MM.1S (cell line): ENCODE measurements at regions not wholly inside any gene's neighbourhood (a gene's known extent, or its start where the extent isn't known, plus 50 kb on each side); places are given as distances from the start of the nearest gene placed in this dataset.
"Not testable (repeated sequence)": the region's sequence is repeated elsewhere in the genome, so short reads cannot be mapped to it uniquely, and the experiment has no call there.

Experiments used
- DNase-seq: peaks from one replicate; pipeline ENCODE4 v3.0.0-alpha.2; 2015
- H2AFZ ChIP-seq: fragments of 300-600 bp; sonication (generic); 2 replicates; pipeline ENCODE4 v1.6.0; 2016; ENCODE audit warnings: antibody characterized with exemption, low read length
- H3F3A ChIP-seq: fragments of 300-600 bp; sonication (generic); 2 replicates; pipeline ENCODE4 v1.6.1; 2016; ENCODE audit warnings: mild to moderate bottlenecking, antibody characterized with exemption, low read length, moderate library complexity, mixed read lengths; ENCODE audit not compliant: insufficient read depth
- H3K27ac ChIP-seq: fragments of 300-600 bp; sonication (generic); 2 replicates; pipeline ENCODE4 v1.5.1; 2016; ENCODE audit warnings: mild to moderate bottlenecking, low read length
- H3K27me3 ChIP-seq: fragments of 300-600 bp; sonication (generic); replicated peaks from 2 replicates; pipeline ENCODE4 v1.6.0; 2016; ENCODE audit warnings: low read length; ENCODE audit not compliant: insufficient read depth
- H3K36me3 ChIP-seq: fragments of 300-600 bp; sonication (generic); replicated peaks from 2 replicates; pipeline ENCODE4 v1.6.1; 2016; ENCODE audit warnings: mild to moderate bottlenecking, low read length, mixed read lengths; ENCODE audit not compliant: insufficient read depth
- H3K4me1 ChIP-seq: fragments of 300-600 bp; sonication (generic); 2 replicates; pipeline ENCODE4 v1.6.1; 2016; ENCODE audit warnings: low read length, mixed read lengths
- H3K4me2 ChIP-seq: fragments of 300-600 bp; sonication (generic); 2 replicates; pipeline ENCODE4 v1.6.0; 2016; ENCODE audit warnings: low read depth, low read length
- H3K4me3 ChIP-seq: fragments of 300-600 bp; sonication (generic); 2 replicates; pipeline ENCODE4 v1.5.1; 2016; ENCODE audit warnings: low read length, mixed read lengths
- H3K79me2 ChIP-seq: fragments of 300-600 bp; sonication (generic); 2 replicates; pipeline ENCODE4 v1.6.1; 2016; ENCODE audit warnings: mixed run types, low read length, mixed read lengths
- H3K9ac ChIP-seq: fragments of 300-600 bp; sonication (generic); 2 replicates; pipeline ENCODE4 v1.6.1; 2016; ENCODE audit warnings: low read length, mixed read lengths
- H3K9me2 ChIP-seq: fragments of 300-600 bp; sonication (generic); replicated peaks from 2 replicates; pipeline ENCODE4 v1.6.1; 2016; ENCODE audit warnings: mild to moderate bottlenecking, low read length, mixed read lengths; ENCODE audit not compliant: insufficient read depth
- H3K9me3 ChIP-seq: fragments of 300-600 bp; sonication (generic); replicated peaks from 2 replicates; pipeline ENCODE4 v1.6.1; 2016; ENCODE audit warnings: mild to moderate bottlenecking, low read length, mixed read lengths; ENCODE audit not compliant: insufficient read depth
- H4K20me1 ChIP-seq: fragments of 300-600 bp; sonication (generic); 2 replicates; pipeline ENCODE4 v1.6.1; 2016; ENCODE audit warnings: mild to moderate bottlenecking, low read length, moderate library complexity, mixed read lengths; ENCODE audit not compliant: insufficient read depth
- EZH2 ChIP-seq: fragments of 300-600 bp; sonication (generic); optimal IDR thresholded peaks from 2 replicates; pipeline ENCODE3; 2017; ENCODE audit warnings: low read depth, mild to moderate bottlenecking, antibody characterized with exemption, low read length, mixed read lengths
- EZH2phosphoT487 ChIP-seq: fragments of 300-600 bp; sonication (generic); IDR thresholded peaks from 2 replicates; pipeline ENCODE4 v1.6.1; 2018; ENCODE audit warnings: antibody characterized with exemption, low read length
- TF ChIP-seq, protein P1 (sequence below): fragments of 300-600 bp; sonication (generic); IDR thresholded peaks from 2 replicates; pipeline ENCODE4 v1.5.1; 2016; ENCODE audit warnings: antibody characterized with exemption, low read length, mixed read lengths

DNA sequence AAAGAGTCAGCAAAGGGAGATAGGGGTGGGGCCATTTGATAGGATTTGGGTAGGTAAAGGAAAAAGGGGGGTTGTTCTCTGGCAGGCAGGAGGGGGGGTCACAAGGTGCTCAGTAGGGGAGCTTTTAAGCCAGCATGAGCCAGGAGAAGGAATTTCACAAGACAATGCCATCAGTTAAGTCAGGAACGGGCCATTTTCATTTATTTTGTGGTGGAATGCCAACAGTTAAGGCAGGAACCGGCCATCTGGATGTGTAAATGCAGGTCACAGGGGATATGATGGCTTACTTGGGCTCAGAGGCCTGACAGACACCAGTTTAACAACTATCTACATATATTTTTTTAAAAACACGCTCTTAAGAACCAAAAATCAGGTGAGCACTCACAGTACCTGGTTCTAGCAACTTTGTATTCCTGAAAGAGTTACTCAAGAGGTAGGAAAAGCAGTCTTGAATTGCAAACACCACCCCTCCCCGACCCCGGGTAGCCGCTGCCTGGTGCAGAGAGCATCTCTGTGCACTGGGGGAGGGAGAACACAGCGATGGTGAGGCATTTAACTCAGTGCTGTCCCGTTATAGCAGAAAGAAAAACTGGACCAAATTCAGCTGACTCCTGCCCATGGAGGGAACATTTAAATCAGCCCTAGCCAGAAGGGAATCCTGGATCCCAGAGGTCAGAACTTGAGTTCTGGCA lies 414.5 kb upstream of the KLHL29 start:
- H3K27me3 ChIP-seq = no peaks in the 10 kb centered on the region
- no peaks in the 10 kb centered on the region for H4K20me1 ChIP-seq
- no peak for TF ChIP-seq EZH2phosphoT487
- no peak for TF ChIP-seq EZH2
- TF ChIP-seq, protein P1, sequence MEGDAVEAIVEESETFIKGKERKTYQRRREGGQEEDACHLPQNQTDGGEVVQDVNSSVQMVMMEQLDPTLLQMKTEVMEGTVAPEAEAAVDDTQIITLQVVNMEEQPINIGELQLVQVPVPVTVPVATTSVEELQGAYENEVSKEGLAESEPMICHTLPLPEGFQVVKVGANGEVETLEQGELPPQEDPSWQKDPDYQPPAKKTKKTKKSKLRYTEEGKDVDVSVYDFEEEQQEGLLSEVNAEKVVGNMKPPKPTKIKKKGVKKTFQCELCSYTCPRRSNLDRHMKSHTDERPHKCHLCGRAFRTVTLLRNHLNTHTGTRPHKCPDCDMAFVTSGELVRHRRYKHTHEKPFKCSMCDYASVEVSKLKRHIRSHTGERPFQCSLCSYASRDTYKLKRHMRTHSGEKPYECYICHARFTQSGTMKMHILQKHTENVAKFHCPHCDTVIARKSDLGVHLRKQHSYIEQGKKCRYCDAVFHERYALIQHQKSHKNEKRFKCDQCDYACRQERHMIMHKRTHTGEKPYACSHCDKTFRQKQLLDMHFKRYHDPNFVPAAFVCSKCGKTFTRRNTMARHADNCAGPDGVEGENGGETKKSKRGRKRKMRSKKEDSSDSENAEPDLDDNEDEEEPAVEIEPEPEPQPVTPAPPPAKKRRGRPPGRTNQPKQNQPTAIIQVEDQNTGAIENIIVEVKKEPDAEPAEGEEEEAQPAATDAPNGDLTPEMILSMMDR = no peak
- H3K4me2 ChIP-seq = no peak overlapping the region
- no peaks in the 10 kb centered on the region for H3K9me3 ChIP-seq
- no peak overlapping the region for H2AFZ ChIP-seq
- no peak overlapping the region for H3K4me3 ChIP-seq
- no peaks in the 10 kb centered on the region for H3K9me2 ChIP-seq
- H3K36me3 ChIP-seq = no peaks in the 10 kb centered on the region
- H3K4me1 ChIP-seq = no peaks in the 10 kb centered on the region
- H3K79me2 ChIP-seq = no peaks in the 10 kb centered on the region
- H3K9ac ChIP-seq = no peak overlapping the region
- H3F3A ChIP-seq = no peaks in the 10 kb centered on the region
- DNase-seq = no peak
- H3K27ac ChIP-seq = no peak overlapping the region

DNA sequence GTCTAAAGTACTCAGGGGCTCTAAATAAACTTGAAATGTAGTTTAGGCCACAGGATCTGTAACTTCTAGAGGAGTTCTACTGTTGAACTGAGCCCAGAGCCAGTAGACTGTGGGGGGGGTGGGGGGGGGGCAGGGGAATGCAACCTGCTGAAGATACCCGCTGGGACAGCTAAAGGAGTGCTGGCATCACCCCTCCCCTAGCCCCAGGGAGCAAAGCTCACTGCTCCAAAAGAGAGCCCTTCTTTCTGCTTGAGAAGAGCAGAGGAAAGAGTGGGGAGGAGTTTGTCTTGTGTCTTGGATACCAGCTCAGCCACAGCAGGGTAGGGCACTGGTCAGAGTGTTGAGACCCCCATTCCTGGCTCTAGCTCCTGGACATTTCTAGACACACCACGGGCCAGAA lies 414.0 kb upstream of the KLHL29 start:
- Histone ChIP-seq H3K9me3 (no peaks in the 10 kb centered on the region), H3K79me2 (no peaks in the 10 kb centered on the region), H3K27me3 (no peaks in the 10 kb centered on the region), H3K27ac (no peak overlapping the region), H2AFZ (no peak overlapping the region), H3F3A (no peaks in the 10 kb centered on the region), H3K9ac (no peak overlapping the region), H3K4me3 (no peak overlapping the region), H3K36me3 (no peaks in the 10 kb centered on the region), H3K4me2 (no peak overlapping the region), H3K4me1 (no peaks in the 10 kb centered on the region), H3K9me2 (no peaks in the 10 kb centered on the region), H4K20me1 (no peaks in the 10 kb centered on the region)
- no peak for DNase-seq
- no peak for TF ChIP-seq EZH2
- no peak for TF ChIP-seq EZH2phosphoT487
- TF ChIP-seq, protein P1 = no peak

DNA sequence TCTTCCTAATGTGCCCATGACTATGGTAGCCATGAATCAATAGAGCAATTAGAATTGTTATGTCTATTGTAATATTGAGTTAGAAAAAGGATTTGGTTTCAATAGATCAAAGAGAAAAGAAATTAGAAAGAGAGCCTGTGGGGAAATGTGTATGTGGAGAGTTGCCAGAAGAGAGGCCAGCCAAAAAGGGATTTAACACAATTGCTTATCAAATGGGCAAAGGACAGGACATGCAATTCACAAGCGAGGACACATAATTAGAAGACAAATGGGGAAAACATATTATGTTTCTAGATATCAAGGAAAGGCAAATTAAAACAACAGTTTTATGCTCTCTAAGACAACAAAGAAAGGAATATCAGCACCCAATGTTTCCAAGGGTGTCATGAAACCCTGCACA lies 403.2 kb upstream of the KLHL29 start:
- no peak for DNase-seq
- Histone ChIP-seq H3K27me3 (no peaks in the 10 kb centered on the region), H3F3A (no peaks in the 10 kb centered on the region), H3K4me3 (no peak overlapping the region), H3K9me3 (no peaks in the 10 kb centered on the region), H3K4me1 (no peaks in the 10 kb centered on the region), H4K20me1 (no peaks in the 10 kb centered on the region), H3K27ac (no peak overlapping the region), H2AFZ (no peak overlapping the region), H3K9ac (no peak overlapping the region), H3K4me2 (no peak overlapping the region), H3K9me2 (no peaks in the 10 kb centered on the region), H3K79me2 (no peaks in the 10 kb centered on the region), H3K36me3 (no peaks in the 10 kb centered on the region)
- TF ChIP-seq EZH2phosphoT487 = no peak
- no peak for TF ChIP-seq EZH2
- TF ChIP-seq, protein P1 = no peak

DNA sequence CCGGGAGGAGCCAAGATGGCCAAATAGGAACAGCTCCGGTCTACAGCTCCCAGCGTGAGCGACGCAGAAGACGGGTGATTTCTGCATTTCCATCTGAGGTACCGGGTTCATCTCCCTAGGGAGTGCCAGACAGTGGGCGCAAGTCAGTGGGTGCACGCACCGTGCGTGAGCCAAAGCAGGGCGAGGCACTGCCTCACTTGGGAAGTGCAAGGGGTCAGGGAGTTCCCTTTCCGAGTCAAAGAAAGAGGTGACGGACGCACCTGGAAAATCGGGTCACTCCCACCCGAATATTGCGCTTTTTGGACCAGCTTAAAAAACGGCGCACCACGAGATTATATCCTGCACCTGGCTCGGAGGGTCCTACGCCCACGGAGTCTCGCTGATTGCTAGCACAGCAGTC lies 400.8 kb upstream of the KLHL29 start:
- not testable (repeated sequence) for H3K4me2 ChIP-seq, H3F3A ChIP-seq, H2AFZ ChIP-seq, H3K4me1 ChIP-seq, H3K4me3 ChIP-seq, H3K36me3 ChIP-seq, H3K9ac ChIP-seq, H3K27me3 ChIP-seq, H3K9me3 ChIP-seq, H3K27ac ChIP-seq, DNase-seq, H4K20me1 ChIP-seq, H3K79me2 ChIP-seq, H3K9me2 ChIP-seq
